Adrenal gland (tissue), 5 donors: ENCODE measurements at regions not wholly inside any gene's neighbourhood (a gene's known extent, or its start where the extent isn't known, plus 50 kb on each side); places are given as distances from the start of the nearest gene placed in this dataset.

Experiments used
- CTCF ChIP-seq, 6 experiments: fragments of 450-650 bp in 4 of 6; fragments of 200-600 bp in 2 of 6; sonication (generic) in 1 of 6; IDR thresholded peaks; 1 replicate in 5 of 6; 2 replicates in 1 of 6; pipeline versions ENCODE4 v1.5.1 to v1.8.0; 2016 to 2021; ENCODE audit warnings: antibody characterized with exemption in 6 of 6, mild to moderate bottlenecking in 2 of 6, moderate library complexity in 1 of 6
- POLR2A ChIP-seq, 2 donors: fragments of 450-650 bp; IDR thresholded peaks; one replicate each; pipeline ENCODE4 v1.6.1; 2017; ENCODE audit warnings: antibody characterized with exemption in 2 of 2, mild to moderate bottlenecking in 2 of 2, moderate library complexity in 1 of 2
- donor health status: DM: no; HTN: no; CAD: no.

DNA sequence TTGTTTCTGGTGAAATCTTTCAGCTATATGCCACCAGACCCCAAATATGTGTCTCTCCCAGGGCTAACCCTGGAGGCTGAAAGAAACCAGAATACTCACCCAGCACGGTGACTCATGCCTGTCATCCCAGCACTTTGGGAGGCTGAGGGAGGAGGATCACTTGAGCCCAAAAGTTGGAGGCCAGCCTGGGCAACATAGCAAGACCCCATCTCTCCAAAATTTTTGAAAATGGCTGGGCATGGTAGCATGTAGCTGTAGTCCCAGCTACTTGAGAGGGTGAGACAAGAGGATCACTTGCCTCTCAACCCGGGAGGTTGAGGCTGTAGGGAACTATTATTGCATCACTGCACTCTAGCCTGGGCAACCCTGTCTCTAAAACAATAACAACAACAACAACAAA, 76.1 kb upstream of the UQCRFS1 start:
- TF ChIP-seq POLR2A (IDR thresholded peaks at IDR 0.05) (no peak), CTCF (IDR thresholded peaks at IDR 0.05) (no peak)
